Globus pallidus (tissue), 1 donor: ENCODE measurements at regions not wholly inside any gene's neighbourhood (a gene's known extent, or its start where the extent isn't known, plus 50 kb on each side); places are given as distances from the start of the nearest gene placed in this dataset.

Source experiments
- DNase-seq: peaks from one replicate; pipeline ENCODE4 v3.0.0-alpha.2; 2015; ENCODE audit warnings: low spot score

GRCh38 chr13:71977028-71977427 is 110.0 kb upstream of the DACH1 start:
- no peak for DNase-seq

- DNase-seq = no peak
These were observed 101.0 kb upstream of the DACH1 start for GRCh38 chr13:71967990-71968389.

GRCh38 chr13:71964491-71965100 is 97.6 kb upstream of the DACH1 start:
- no peak for DNase-seq

GRCh38 chr13:71962735-71963134 is 95.7 kb upstream of the DACH1 start:
- DNase-seq = no peak

GRCh38 chr13:71962126-71962525 is 95.1 kb upstream of the DACH1 start:
- no peak for DNase-seq

GRCh38 chr13:71949441-71949840 is 82.4 kb upstream of the DACH1 start:
- DNase-seq = no peak

- DNase-seq = no peak
These were observed 72.2 kb upstream of the DACH1 start for GRCh38 chr13:71939186-71939585.

- no peak for DNase-seq
These were observed 68.3 kb upstream of the DACH1 start for GRCh38 chr13:71935166-71935840.

- no peak for DNase-seq
These were observed 57.9 kb upstream of the DACH1 start for GRCh38 chr13:71924931-71925330.

- DNase-seq = no peak
These were observed 55.2 kb upstream of the DACH1 start for GRCh38 chr13:71922194-71922593.
